Sigmoid colon (tissue), 4 donors: ENCODE measurements at regions not wholly inside any gene's neighbourhood (a gene's known extent, or its start where the extent isn't known, plus 50 kb on each side); places are given as distances from the start of the nearest gene placed in this dataset.

Experiments
- EP300 ChIP-seq, 4 donors: sonication (generic); formaldehyde crosslinking; IDR thresholded peaks; one replicate each; pipeline ENCODE4 v1.6.1; 2017; ENCODE audit warnings: antibody characterized with exemption in 4 of 4
- POLR2A ChIP-seq, 2 donors: fragments of 450-650 bp; IDR thresholded peaks; one replicate each; pipeline ENCODE4 v1.6.1; 2016; ENCODE audit warnings: antibody characterized with exemption in 2 of 2, mild to moderate bottlenecking in 2 of 2, moderate library complexity in 2 of 2

DNA sequence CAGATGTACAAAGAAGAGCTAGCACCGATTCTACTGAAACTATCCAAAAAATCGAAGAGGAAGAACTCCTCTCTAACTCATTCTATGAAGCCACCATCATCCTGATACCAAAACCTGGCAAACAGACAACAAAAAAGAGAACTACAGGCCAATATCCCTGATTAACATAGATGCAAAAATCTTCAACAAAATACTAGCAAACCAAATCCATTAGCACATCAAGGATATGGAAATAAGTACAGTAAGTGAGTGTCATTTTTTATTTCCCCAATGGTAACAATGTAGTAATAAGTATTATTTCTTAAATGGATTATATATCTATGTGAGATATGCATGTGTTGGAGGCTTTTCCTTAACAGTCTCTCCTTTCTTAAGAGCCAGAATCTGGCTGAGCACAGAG is 134.5 kb upstream of the SMLR1 start:
- TF ChIP-seq EP300 (IDR thresholded peaks at IDR 0.05) (no peak), POLR2A (IDR thresholded peaks at IDR 0.05) (no peak)
